ENCODE measurements at regions not wholly inside any gene's neighbourhood (a gene's known extent, or its start where the extent isn't known, plus 50 kb on each side); places are given as distances from the start of the nearest gene placed in this dataset.

DNA sequence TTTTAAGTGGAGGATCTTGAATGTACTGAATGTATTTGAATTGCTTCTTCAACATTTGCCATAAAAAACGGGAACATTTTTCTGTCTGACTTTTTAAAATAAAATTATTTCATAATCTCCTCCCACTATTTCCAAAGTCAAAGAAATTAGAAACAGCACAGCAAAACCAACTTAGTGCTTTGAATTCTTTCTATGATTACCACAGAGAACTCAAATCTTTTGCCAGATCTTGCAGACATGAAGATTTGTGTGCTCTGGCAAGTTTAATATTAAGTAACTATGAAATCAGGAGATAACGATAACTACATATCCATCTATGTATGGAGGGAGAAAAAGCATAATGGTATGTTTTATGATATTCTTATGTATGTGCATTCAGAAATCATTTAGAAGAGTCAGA lies 982.2 kb downstream of the PCDH7 start:
- TF ChIP-seq CTCF (IDR thresholded peaks at IDR 0.05) = no peak
- no peak for TF ChIP-seq POLR2A (IDR thresholded peaks at IDR 0.05)

Measured in adrenal gland (tissue), 5 donors.